Motor neuron (in vitro differentiated cells): ENCODE measurements at regions not wholly inside any gene's neighbourhood (a gene's known extent, or its start where the extent isn't known, plus 50 kb on each side); places are given as distances from the start of the nearest gene placed in this dataset.

Source experiments
- ATAC-seq, 8 experiments: fragments of 200-7000 bp; cut with Tn5 transposase; replicated peaks in 6 of 8; 2 replicates each; pipeline ENCODE4 v1.8.0; 2021; ENCODE audit warnings: mild to moderate bottlenecking in 8 of 8, moderate library complexity in 8 of 8
- H3K27ac ChIP-seq, 2 donors: fragments of 250-450 bp; sonication (Bioruptor Pico); 2 replicates each; pipeline ENCODE4 v1.9.0; 2021; ENCODE audit warnings: antibody characterized with exemption in 2 of 2, mild to moderate bottlenecking in 2 of 2, moderate library complexity in 1 of 2
- H3K4me1 ChIP-seq, 2 donors: fragments of 250-450 bp; sonication (Bioruptor Pico); replicated peaks in 1 of 2; 2 replicates each; pipeline ENCODE4 v1.6.1; 2021; ENCODE audit warnings: antibody characterized with exemption in 2 of 2, mild to moderate bottlenecking in 2 of 2, moderate library complexity in 1 of 2
- H3K4me3 ChIP-seq, 5 donors: fragments of 250-450 bp; sonication (Bioruptor Pico); 2 replicates each; pipeline ENCODE4 v1.9.0; 2021; ENCODE audit warnings: antibody characterized with exemption in 5 of 5, mild to moderate bottlenecking in 5 of 5, moderate library complexity in 4 of 5
- WGBS, 10 experiments: fragments of 450-650 bp; shearing (Covaris generic); methylation state at CpG; one replicate each; pipeline ENCODE4 v1.0.0; 2022; 5-methylcytosine and 5-hydroxymethylcytosine counted together
- in situ Hi-C, 9 experiments: fragments of 400-800 bp; cut with MboI; loops; one replicate each; pipeline ENCODE4 v1.15.0; 2021; ENCODE audit warnings: low sequenced_read_pairs in 9 of 9, low pct_unique_long_range_greater_than_20kb in 2 of 9; ENCODE audit not compliant: unreplicated experiment in 9 of 9

DNA sequence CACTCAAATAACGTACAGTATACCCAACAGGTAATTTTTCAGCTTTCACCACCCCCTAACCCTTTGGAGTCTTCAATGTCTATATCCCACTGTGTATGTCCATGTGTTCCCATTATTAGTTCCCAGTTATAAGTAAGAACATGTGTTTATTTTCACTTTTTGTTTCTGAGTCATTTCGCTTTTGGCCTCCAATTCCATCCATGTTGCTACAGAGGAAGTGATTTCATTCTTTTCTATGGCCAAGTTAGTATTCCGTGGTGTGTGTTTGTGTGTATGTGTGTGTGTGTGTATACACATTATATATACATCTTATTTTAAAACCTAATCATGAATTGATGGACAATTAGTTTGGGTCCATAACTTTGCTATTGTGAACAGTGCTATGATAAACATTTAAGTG, 464.4 kb downstream of the CMPK2 start:
- H3K27ac ChIP-seq, result no peak overlapping the region
- no peak overlapping the region for H3K4me3 ChIP-seq
- peaks cover 0 to 4% of the 10 kb centered on the region in 2 donors for H3K4me1 ChIP-seq
- no peak for ATAC-seq
- in situ Hi-C loops, result no loop called here
- 4 to 100% (median 60%) methylated on average over 1 to 3 of the region's 3 CpGs; no CpG with 5 or more reads in 2 of the 10 experiments for WGBS, 10 experiments

DNA sequence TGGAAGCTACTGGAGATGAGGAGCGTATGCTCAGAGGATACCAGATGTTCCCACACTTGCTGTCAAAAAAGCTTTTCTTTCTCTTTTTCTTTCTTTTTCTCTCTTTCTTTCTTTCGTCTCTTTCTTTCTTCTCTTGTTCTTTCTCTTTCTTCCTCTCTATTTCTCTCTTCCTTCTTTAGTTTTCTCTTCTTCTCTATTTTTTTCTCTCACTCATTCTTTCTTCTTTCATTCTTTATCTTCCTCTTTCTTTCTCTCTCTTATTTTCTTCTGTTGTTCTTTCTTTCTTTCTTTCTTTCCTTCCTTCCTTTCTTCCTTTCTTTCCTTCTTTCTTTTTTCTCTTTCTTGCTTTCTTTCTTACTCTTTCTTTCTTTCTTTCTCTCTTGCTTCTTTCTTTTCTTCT, 457.6 kb downstream of the CMPK2 start:
- H3K4me3 ChIP-seq, result no peak overlapping the region
- H3K27ac ChIP-seq, result no peak overlapping the region
- in situ Hi-C loops, result no loop called here
- no peak for ATAC-seq
- H3K4me1 ChIP-seq, result no peaks in the 10 kb centered on the region
- WGBS, 10 experiments, result 4 to 93% (median 70%) methylated on average over 2 of the region's 2 CpGs; no CpG with 5 or more reads in 1 of the 10 experiments

DNA sequence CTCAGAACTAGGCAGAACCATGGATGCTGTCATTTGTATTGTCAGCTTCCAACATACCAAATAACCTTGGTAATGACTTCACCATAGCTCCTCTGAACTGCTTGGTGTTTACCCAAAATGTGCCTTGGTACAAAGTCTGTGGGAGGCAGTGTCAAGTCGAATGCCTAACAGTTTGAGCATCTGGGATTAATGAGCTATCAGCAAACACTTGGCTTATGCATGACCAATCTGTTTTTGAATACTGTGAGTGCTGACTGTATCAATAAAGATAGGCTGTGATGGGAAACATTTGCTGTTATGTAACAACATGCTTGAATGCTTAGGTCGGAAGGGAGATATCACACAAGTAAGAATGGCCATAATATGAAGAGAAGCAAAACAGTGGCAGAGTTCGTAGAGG, 455.4 kb downstream of the CMPK2 start:
- WGBS, 10 experiments, result 0 to 96% (median 66%) methylated on average over 1 to 3 of the region's 3 CpGs
- Histone ChIP-seq H3K27ac (no peak overlapping the region), H3K4me1 (no peaks in the 10 kb centered on the region), H3K4me3 (no peak overlapping the region)
- in situ Hi-C loops, result no loop called here
- no peak for ATAC-seq

DNA sequence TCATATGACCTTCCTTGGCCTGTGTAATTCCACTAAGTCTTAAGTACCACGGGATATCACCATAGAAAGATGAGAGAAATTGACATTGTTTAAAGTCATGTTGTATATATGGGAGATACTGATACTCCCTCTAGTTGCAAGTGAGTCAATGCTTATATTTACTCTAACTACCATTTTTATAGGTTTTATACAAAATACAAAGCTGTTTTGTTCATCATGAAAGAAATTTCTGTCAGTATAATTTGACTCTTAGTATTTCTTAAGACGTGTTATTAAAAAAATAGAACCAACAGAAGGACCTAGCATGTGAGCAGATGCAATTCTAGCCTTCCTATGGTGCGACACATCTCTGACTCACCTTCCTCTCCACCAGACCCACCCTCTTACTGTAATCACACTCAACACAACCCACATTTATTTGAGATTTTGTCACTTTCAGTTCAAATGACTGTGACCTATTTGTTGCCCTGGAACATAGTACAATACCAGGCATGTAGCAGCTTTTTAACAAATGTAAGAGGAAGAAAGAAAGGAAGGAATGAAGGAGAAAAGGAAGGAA, 453.1 kb downstream of the CMPK2 start:
- ATAC-seq, result peak in 6 of 8 experiments; percentile 59 to 87 (median 72)
- WGBS, 10 experiments, result 2 to 86% (median 56%) methylated on average over 1 to 3 of the region's 3 CpGs; no CpG with 5 or more reads in 1 of the 10 experiments

DNA sequence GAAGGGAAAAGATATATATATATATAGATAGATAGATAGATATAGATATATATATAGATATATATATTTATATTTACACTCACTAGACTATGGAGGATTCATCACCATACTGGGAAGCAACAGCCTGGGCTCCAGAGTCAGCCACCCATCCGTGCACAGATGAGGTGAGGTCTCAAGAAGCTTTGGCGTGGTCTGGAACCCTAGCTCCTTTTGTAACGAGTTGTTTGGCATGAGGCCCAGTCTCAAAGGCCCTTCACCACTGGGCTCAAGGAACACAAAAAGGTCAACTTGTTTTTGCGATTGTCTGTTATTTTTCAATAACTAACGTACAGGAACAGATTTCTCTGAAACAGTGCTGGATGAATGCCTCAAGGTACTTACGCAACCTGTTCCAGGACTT, 448.7 kb downstream of the CMPK2 start:
- Histone ChIP-seq H3K4me1 (peaks cover 11 to 19% of the 10 kb centered on the region in 2 donors), H3K27ac (no peak overlapping the region), H3K4me3 (no peak overlapping the region)
- in situ Hi-C loops, result no loop called here
- 8 to 100% (median 82%) methylated on average over 1 to 6 of the region's 6 CpGs; no CpG with 5 or more reads in 2 of the 10 experiments for WGBS, 10 experiments
- no peak for ATAC-seq

More for the DNA sequence above, 453.1 kb downstream of the CMPK2 start:
- Histone ChIP-seq H3K27ac (no peak overlapping the region), H3K4me1 (no peaks in the 10 kb centered on the region), H3K4me3 (no peak overlapping the region)
- in situ Hi-C loops, result no loop called here

DNA sequence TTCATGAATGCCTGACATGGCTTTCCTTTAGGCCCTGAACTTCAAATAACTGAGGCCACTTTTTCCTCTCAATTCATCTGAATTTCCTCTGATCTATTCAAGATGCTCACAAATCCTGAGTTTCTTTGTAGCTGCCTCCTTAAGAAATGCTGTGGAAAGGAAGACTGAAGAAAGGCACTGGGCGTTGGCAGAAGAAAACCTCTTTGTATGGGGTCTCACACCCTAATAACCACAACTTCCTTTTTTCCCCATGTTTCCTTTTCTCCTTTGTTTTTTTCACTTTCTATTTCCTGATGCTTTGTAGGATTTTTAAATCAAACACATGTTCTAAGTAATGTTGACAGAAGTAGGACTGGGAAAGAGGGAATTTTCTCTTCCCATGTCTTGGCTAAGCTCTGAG, 447.4 kb downstream of the CMPK2 start:
- in situ Hi-C loops, result no loop called here
- WGBS, 10 experiments, result 0 to 100% (median 71%) methylated on average over 1 of the region's 1 CpG; no CpG with 5 or more reads in 2 of the 10 experiments
- Histone ChIP-seq H3K27ac (no peak overlapping the region), H3K4me1 (peaks cover 13 to 32% of the 10 kb centered on the region in 2 donors), H3K4me3 (no peak overlapping the region)
- ATAC-seq, result no peak

DNA sequence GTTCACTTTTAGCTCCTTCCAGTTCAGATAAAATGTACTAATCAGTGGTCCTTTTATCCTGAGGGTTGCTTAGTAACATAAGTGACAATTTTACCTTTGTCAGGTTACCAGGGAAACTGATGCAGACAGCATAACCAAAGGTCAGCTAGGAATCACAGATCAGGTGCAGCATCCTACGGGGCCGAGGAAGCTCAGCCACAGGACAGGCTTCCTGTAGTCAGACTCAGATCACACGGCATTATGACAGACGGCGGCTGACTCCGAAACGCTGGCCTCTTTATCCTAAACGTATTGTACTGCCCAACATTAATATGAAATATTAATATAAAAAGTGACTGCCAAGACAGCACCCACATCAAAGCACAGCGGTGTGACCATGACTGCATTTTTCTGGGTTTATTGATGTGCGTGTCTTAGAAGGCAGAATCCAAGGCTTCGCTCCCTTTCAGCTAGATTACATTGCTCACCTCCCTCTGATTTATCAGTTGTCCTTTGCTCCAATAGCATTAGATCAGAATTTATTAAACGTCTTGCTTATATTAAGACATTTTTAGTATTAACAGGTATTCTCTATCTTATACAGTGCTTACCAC, 444.5 kb downstream of the CMPK2 start:
- ATAC-seq, result peak in 5 of 8 experiments; percentile 86 to 92 (median 90)
- in situ Hi-C loops, result no loop called here
- Histone ChIP-seq H3K4me3 (no peak overlapping the region), H3K27ac (peak overlapping the region; percentile 46 to 62), H3K4me1 (peaks cover 13 to 38% of the 10 kb centered on the region in 2 donors)
- 13 to 85% (median 55%) methylated on average over 3 to 12 of the region's 12 CpGs; no CpG with 5 or more reads in 2 of the 10 experiments for WGBS, 10 experiments

DNA sequence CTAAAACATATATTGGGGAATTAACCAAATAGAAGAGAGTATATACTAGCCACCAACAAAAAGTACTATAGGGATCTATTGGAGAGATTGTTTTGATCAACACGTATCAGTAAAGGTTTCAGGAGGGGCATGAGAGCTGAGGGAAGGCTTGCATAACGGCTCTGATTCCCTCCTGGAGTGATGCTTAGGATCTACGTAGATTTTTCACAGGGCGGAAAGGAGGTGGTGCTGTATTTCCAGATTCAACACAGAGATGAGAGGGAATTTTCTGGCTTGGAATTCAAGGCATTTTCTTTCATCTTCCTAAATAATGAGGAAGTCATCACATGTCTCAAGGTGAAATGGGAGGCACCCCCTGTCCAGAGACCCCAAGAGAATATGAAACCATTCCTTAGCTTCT, 443.8 kb downstream of the CMPK2 start:
- ATAC-seq, result peak in 5 of 8 experiments; percentile 23 to 47 (median 39)
- WGBS, 10 experiments, result 24 to 100% (median 63%) methylated on average over 1 to 4 of the region's 4 CpGs; no CpG with 5 or more reads in 2 of the 10 experiments
- Histone ChIP-seq H3K27ac (peak overlapping the region in 1 of 2 donors; percentile 0), H3K4me1 (peaks cover 13 to 38% of the 10 kb centered on the region in 2 donors), H3K4me3 (no peak overlapping the region)
- in situ Hi-C loops, result no loop called here

DNA sequence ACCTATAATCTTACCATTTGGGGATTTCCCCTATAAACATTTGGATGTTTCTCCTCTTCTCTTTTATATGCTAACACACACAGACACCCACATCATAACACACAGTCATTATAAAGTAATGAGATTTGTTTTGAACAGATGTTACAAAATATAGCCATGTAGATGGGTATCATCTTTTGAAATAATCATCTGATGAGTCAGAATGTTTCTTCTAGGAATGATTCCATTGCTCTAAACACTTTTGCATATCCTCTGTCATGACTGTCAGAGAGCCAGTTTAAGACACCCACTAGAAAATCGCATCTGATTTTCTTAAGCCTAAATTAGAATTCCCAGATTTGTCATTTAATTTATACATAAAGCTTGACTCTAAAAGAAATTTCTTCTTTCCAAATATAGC, 442.6 kb downstream of the CMPK2 start:
- Histone ChIP-seq H3K4me3 (no peak overlapping the region), H3K27ac (no peak overlapping the region), H3K4me1 (peaks cover 13 to 38% of the 10 kb centered on the region in 2 donors)
- WGBS, 10 experiments, result 0 to 100% (median 88%) methylated on average over 1 of the region's 1 CpG; no CpG with 5 or more reads in 3 of the 10 experiments
- ATAC-seq, result peak in 3 of 8 experiments; percentile 21 to 88 (median 37)
- in situ Hi-C loops, result no loop called here

DNA sequence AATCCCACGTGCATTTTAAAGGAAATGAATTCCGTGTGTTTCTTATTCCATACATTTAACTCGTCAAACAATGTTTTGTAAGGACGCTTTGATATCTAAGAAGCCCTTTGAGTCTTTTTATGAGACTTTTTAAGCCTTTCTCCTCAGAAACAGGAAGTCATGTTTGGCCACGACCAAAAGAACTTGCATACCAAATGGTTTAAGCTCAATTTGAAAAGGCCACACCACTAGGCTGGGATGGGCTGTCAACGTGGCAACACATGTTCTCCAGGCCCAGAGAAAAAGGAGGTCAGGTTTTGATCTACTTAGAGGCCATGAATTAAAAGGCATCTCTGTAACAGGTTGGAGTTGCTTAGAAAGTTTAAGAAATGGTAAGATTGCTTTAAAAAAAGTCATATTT, 441.8 kb downstream of the CMPK2 start:
- WGBS, 10 experiments, result 4 to 74% (median 55%) methylated on average over 3 to 6 of the region's 6 CpGs
- H3K4me1 ChIP-seq, result peaks cover 13 to 38% of the 10 kb centered on the region in 2 donors
- in situ Hi-C loops, result no loop called here
- no peak overlapping the region for H3K27ac ChIP-seq
- peak in 1 of 8 experiments; percentile 81 for ATAC-seq
- H3K4me3 ChIP-seq, result no peak overlapping the region

DNA sequence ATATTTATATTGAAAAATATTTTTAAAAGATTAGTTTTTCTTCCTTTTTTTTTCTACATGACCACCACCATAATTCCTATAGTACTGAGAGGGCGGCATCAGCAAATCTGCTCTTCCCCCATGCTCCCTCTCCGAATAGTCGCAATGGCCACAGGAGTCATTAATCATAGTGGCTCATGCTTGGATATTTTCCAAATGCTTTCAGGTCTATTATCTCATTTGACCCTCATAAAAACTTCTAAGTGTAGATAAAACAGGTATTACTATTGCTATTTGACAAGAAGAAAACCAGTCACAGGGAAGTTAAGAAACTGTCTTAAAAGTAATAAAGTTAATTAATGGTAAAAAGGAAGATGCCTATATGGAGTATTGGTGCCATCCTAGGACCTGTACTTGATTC, 440.7 kb downstream of the CMPK2 start:
- Histone ChIP-seq H3K27ac (no peak overlapping the region), H3K4me3 (no peak overlapping the region), H3K4me1 (peaks cover 13 to 38% of the 10 kb centered on the region in 2 donors)
- no peak for ATAC-seq
- WGBS, 10 experiments, result 0 to 96% (median 78%) methylated on average over 1 to 3 of the region's 3 CpGs; no CpG with 5 or more reads in 1 of the 10 experiments
- in situ Hi-C loops, result no loop called here

DNA sequence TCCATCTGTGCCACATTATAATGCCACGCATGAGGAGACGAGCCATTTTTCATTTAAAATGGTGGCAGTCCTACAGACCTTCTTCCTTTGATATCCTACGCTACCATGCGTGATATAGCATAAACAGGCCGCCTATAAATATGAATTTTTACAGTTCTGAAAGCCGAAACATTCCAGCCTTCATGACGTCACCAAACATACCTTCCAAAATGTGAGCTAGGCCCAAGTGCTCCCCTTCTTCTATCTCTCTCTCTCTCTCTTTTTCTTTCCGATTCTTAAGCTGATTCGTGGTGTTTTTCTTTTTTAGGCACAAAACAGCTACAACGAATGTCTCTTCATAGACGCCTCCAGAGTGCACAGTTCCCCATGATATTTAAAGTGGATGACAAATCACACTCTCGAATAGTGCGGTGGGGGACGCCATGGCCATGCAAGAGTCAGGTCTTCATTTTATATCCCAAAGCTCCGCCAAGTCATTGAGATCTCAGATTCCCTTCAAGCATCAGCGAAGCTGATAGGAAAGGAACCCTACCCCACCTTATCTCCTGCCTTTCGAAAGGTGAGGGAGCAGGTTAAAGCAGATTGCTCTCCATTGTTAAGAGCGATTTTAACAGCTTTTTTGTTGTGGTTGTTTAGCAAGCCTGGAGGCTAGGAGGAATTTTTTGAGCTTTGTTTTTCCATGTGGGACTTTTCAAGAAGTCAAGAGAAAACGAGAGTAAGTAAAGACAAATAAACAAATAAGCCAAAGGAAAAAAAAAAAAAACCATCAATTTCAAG, 436.3 kb downstream of the CMPK2 start:
- 15 to 90% (median 80%) methylated on average over 7 to 18 of the region's 19 CpGs for WGBS, 10 experiments
- ATAC-seq, result no peak
- no peak overlapping the region for H3K27ac ChIP-seq
- peaks cover 0 to 2% of the 10 kb centered on the region in 2 donors for H3K4me1 ChIP-seq
- H3K4me3 ChIP-seq, result no peak overlapping the region
- in situ Hi-C loops, result no loop called here

DNA sequence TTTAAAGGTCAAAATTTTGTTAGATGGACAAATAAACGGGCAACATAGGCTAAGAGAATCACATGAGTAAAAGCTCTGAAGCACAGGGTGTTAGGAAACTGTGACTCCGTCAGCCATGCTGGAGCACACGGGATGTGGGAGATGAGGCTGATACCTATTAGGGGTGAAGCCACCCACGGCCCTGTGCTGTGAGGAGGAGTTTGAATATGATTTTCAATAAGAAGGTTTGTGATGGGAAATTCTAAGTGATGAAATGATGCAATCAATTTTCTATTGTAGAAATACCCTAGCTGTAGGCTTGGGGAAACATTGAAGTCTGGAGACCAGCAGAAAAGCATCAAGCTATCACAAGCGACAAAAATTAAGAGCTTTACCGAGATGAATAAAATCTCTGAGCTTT, 431.3 kb downstream of the CMPK2 start:
- peak in 1 of 8 experiments; percentile 50 for ATAC-seq
- peaks cover 0 to 9% of the 10 kb centered on the region in 2 donors for H3K4me1 ChIP-seq
- WGBS, 10 experiments, result 11 to 100% (median 67%) methylated on average over 1 to 5 of the region's 6 CpGs; no CpG with 5 or more reads in 1 of the 10 experiments
- H3K27ac ChIP-seq, result no peak overlapping the region
- in situ Hi-C loops, result no loop called here
- no peak overlapping the region for H3K4me3 ChIP-seq
